ENCODE measurements at regions not wholly inside any gene's neighbourhood (a gene's known extent, or its start where the extent isn't known, plus 50 kb on each side); places are given as distances from the start of the nearest gene placed in this dataset.
"Not testable (repeated sequence)": the region's sequence is repeated elsewhere in the genome, so short reads cannot be mapped to it uniquely, and the experiment has no call there.

GRCh38 chr6:112659912-112660311 is 312.8 kb downstream of the RFPL4B start:
- in situ Hi-C loops (cut with HindIII; ENCODE audit: low pct_unique_long_range_greater_than_20kb, low sequenced_read_pairs) = no loop called here
- no peak for DNase-seq (ENCODE audit: low read depth, low spot score)

- no peak for DNase-seq (ENCODE audit: low read depth, low spot score)
- in situ Hi-C loops (cut with HindIII; ENCODE audit: low pct_unique_long_range_greater_than_20kb, low sequenced_read_pairs) = no loop called here
Observed at GRCh38 chr6:112660626-112661025, 313.5 kb downstream of the RFPL4B start.

GRCh38 chr6:112663698-112664097 is 316.6 kb downstream of the RFPL4B start:
- in situ Hi-C loops (cut with HindIII; ENCODE audit: low pct_unique_long_range_greater_than_20kb, low sequenced_read_pairs) = no loop called here
- no peak for DNase-seq (ENCODE audit: low read depth, low spot score)

GRCh38 chr6:112665114-112665513 is 318.0 kb downstream of the RFPL4B start:
- no peak for DNase-seq (ENCODE audit: low read depth, low spot score)
- in situ Hi-C loops (cut with HindIII; ENCODE audit: low pct_unique_long_range_greater_than_20kb, low sequenced_read_pairs) = no loop called here

- in situ Hi-C loops (cut with HindIII; ENCODE audit: low pct_unique_long_range_greater_than_20kb, low sequenced_read_pairs) = no loop called here
- DNase-seq (ENCODE audit: low read depth, low spot score) = no peak
Observed at GRCh38 chr6:112665815-112666214, 318.7 kb downstream of the RFPL4B start.

GRCh38 chr6:112667427-112667826 is 320.3 kb downstream of the RFPL4B start:
- DNase-seq (ENCODE audit: low read depth, low spot score) = no peak
- in situ Hi-C loops (cut with HindIII; ENCODE audit: low pct_unique_long_range_greater_than_20kb, low sequenced_read_pairs) = no loop called here

GRCh38 chr6:112680091-112680490 is 333.0 kb downstream of the RFPL4B start:
- no peak for DNase-seq (ENCODE audit: low read depth, low spot score)

GRCh38 chr6:112682071-112682470 is 334.9 kb downstream of the RFPL4B start:
- no peak for DNase-seq (ENCODE audit: low read depth, low spot score)
- in situ Hi-C loops (cut with HindIII; ENCODE audit: low pct_unique_long_range_greater_than_20kb, low sequenced_read_pairs) = no loop called here

More at GRCh38 chr6:112680091-112680490, 333.0 kb downstream of the RFPL4B start:
- in situ Hi-C loops (cut with HindIII; ENCODE audit: low pct_unique_long_range_greater_than_20kb, low sequenced_read_pairs) = no loop called here

- DNase-seq (ENCODE audit: low read depth, low spot score) = no peak
- in situ Hi-C loops (cut with HindIII; ENCODE audit: low pct_unique_long_range_greater_than_20kb, low sequenced_read_pairs) = no loop called here
Observed at GRCh38 chr6:112683106-112683505, 336.0 kb downstream of the RFPL4B start.

GRCh38 chr6:112683926-112684325 is 336.8 kb downstream of the RFPL4B start:
- DNase-seq (ENCODE audit: low read depth, low spot score) = no peak
- in situ Hi-C loops (cut with HindIII; ENCODE audit: low pct_unique_long_range_greater_than_20kb, low sequenced_read_pairs) = no loop called here

GRCh38 chr6:112685521-112686220 is 338.5 kb downstream of the RFPL4B start:
- DNase-seq (ENCODE audit: low read depth, low spot score); in situ Hi-C loops (cut with HindIII; ENCODE audit: low pct_unique_long_range_greater_than_20kb, low sequenced_read_pairs): not testable (repeated sequence)

- in situ Hi-C loops (cut with HindIII; ENCODE audit: low pct_unique_long_range_greater_than_20kb, low sequenced_read_pairs); DNase-seq (ENCODE audit: low read depth, low spot score): not testable (repeated sequence)
Observed at GRCh38 chr6:112688487-112689165, 341.5 kb downstream of the RFPL4B start.

GRCh38 chr6:112689183-112689858 is 342.2 kb downstream of the RFPL4B start:
- in situ Hi-C loops (cut with HindIII; ENCODE audit: low pct_unique_long_range_greater_than_20kb, low sequenced_read_pairs) = not testable (repeated sequence)

GRCh38 chr6:112690497-112691202 is 343.5 kb downstream of the RFPL4B start:
- in situ Hi-C loops (cut with HindIII; ENCODE audit: low pct_unique_long_range_greater_than_20kb, low sequenced_read_pairs) = no loop called here
- DNase-seq (ENCODE audit: low read depth, low spot score) = no peak

More at GRCh38 chr6:112689183-112689858, 342.2 kb downstream of the RFPL4B start:
- not testable (repeated sequence) for DNase-seq (ENCODE audit: low read depth, low spot score)

GRCh38 chr6:112691289-112691688 is 344.2 kb downstream of the RFPL4B start:
- DNase-seq (ENCODE audit: low read depth, low spot score) = no peak
- in situ Hi-C loops (cut with HindIII; ENCODE audit: low pct_unique_long_range_greater_than_20kb, low sequenced_read_pairs) = no loop called here

GRCh38 chr6:112695001-112695400 is 347.9 kb downstream of the RFPL4B start:
- DNase-seq (ENCODE audit: low read depth, low spot score) = no peak
- in situ Hi-C loops (cut with HindIII; ENCODE audit: low pct_unique_long_range_greater_than_20kb, low sequenced_read_pairs) = no loop called here

GRCh38 chr6:112697265-112697664 is 350.1 kb downstream of the RFPL4B start:
- in situ Hi-C loops (cut with HindIII; ENCODE audit: low pct_unique_long_range_greater_than_20kb, low sequenced_read_pairs) = no loop called here
- no peak for DNase-seq (ENCODE audit: low read depth, low spot score)

GRCh38 chr6:112701201-112701600 is 354.1 kb downstream of the RFPL4B start:
- in situ Hi-C loops (cut with HindIII; ENCODE audit: low pct_unique_long_range_greater_than_20kb, low sequenced_read_pairs) = no loop called here
- DNase-seq (ENCODE audit: low read depth, low spot score) = no peak
